Ovary (tissue), 3 donors: ENCODE measurements at regions not wholly inside any gene's neighbourhood (a gene's known extent, or its start where the extent isn't known, plus 50 kb on each side); places are given as distances from the start of the nearest gene placed in this dataset.

ENCODE experiments used
- CTCF ChIP-seq, 3 donors: fragments of 450-650 bp in 2 of 3; fragments of 200-600 bp in 1 of 3; IDR thresholded peaks; one replicate each; pipeline versions ENCODE4 v1.5.1 to v1.8.0; 2016 to 2022; ENCODE audit warnings: antibody characterized with exemption in 3 of 3, mild to moderate bottlenecking in 1 of 3
- POLR2A ChIP-seq: fragments of 450-650 bp; IDR thresholded peaks from one replicate; pipeline ENCODE4 v1.6.1; 2017; ENCODE audit warnings: antibody characterized with exemption, mild to moderate bottlenecking, moderate library complexity
- donor health status: DM: no; HTN: no; CAD: no.

GRCh38 chr3:148030975-148031374 is 621.8 kb downstream of the ZIC1 start:
- TF ChIP-seq CTCF (IDR thresholded peaks at IDR 0.05) = no peak
- TF ChIP-seq POLR2A = no peak
